Iris pigment epithelial cell (primary cell): ENCODE measurements at regions not wholly inside any gene's neighbourhood (a gene's known extent, or its start where the extent isn't known, plus 50 kb on each side); places are given as distances from the start of the nearest gene placed in this dataset.

ENCODE experiments used
- DNase-seq: peaks from one replicate; pipeline ENCODE4 v3.0.0-alpha.2; 2011; ENCODE audit warnings: low read depth

- no peak for DNase-seq
These were observed 260.8 kb upstream of the FAM98A start for GRCh38 chr2:33859811-33860461.

GRCh38 chr2:33859176-33859575 is 260.1 kb upstream of the FAM98A start:
- DNase-seq, result no peak

- peak; percentile 19 for DNase-seq
These were observed 249.4 kb upstream of the FAM98A start for GRCh38 chr2:33848486-33848885.

GRCh38 chr2:33839791-33840190 is 240.7 kb upstream of the FAM98A start:
- DNase-seq, result no peak

GRCh38 chr2:33836628-33837027 is 237.5 kb upstream of the FAM98A start:
- DNase-seq, result no peak

GRCh38 chr2:33835911-33836310 is 236.8 kb upstream of the FAM98A start:
- DNase-seq, result no peak

- no peak for DNase-seq
These were observed 223.9 kb upstream of the FAM98A start for GRCh38 chr2:33822964-33823363.

GRCh38 chr2:33812707-33813106 is 213.6 kb upstream of the FAM98A start:
- DNase-seq, result no peak

GRCh38 chr2:33810046-33810835 is 211.1 kb upstream of the FAM98A start:
- DNase-seq, result no peak

- DNase-seq, result no peak
These were observed 206.9 kb upstream of the FAM98A start for GRCh38 chr2:33806041-33806440.

- no peak for DNase-seq
These were observed 205.1 kb upstream of the FAM98A start for GRCh38 chr2:33804155-33804554.

GRCh38 chr2:33796511-33796910 is 197.4 kb upstream of the FAM98A start:
- DNase-seq, result no peak

GRCh38 chr2:33791625-33792024 is 192.5 kb upstream of the FAM98A start:
- DNase-seq, result peak; percentile 60

- DNase-seq, result peak; percentile 25
These were observed 188.9 kb upstream of the FAM98A start for GRCh38 chr2:33788044-33788443.

- no peak for DNase-seq
These were observed 187.8 kb upstream of the FAM98A start for GRCh38 chr2:33786881-33787280.

GRCh38 chr2:33785201-33786106 is 186.4 kb upstream of the FAM98A start:
- DNase-seq, result no peak

GRCh38 chr2:33784488-33784887 is 185.4 kb upstream of the FAM98A start:
- no peak for DNase-seq

GRCh38 chr2:33782395-33783230 is 183.5 kb upstream of the FAM98A start:
- no peak for DNase-seq

- no peak for DNase-seq
These were observed 178.7 kb upstream of the FAM98A start for GRCh38 chr2:33777786-33778185.

- no peak for DNase-seq
These were observed 176.2 kb upstream of the FAM98A start for GRCh38 chr2:33775306-33775705.

- DNase-seq, result no peak
These were observed 170.9 kb upstream of the FAM98A start for GRCh38 chr2:33770023-33770422.

GRCh38 chr2:33766175-33766574 is 167.1 kb upstream of the FAM98A start:
- no peak for DNase-seq
